GM12878 (cell line): ENCODE measurements at regions not wholly inside any gene's neighbourhood (a gene's known extent, or its start where the extent isn't known, plus 50 kb on each side); places are given as distances from the start of the nearest gene placed in this dataset.

Source experiments
- ATAC-seq: fragments of 200-7000 bp; cut with Tn5 transposase; 3 replicates; pipeline ENCODE4 v1.9.1; 2020; ENCODE audit warnings: mild to moderate bottlenecking, moderate library complexity
- BruUV-seq: library from RNA; stranded (reverse); fragments of 400-500 nt; replicated peaks from 2 replicates; lab custom pipeline; 2021; lab: Mats Ljungman, UMichigan
- CTCF ChIA-PET: fragments of 300-600 bp; sonication (Branson Sonifier 250); formaldehyde crosslinking; extraction: SDS; loops from one replicate; lab custom pipeline; 2021; ENCODE audit warnings: inconsistent platforms; lab: Yijun Ruan, JAX
- POLR2A ChIA-PET: fragments of 350-600 bp; formaldehyde crosslinking; extraction: SDS; loops from one replicate; lab custom pipeline; 2021; ENCODE audit warnings: inconsistent platforms; lab: Charles Lee
- RAD21 ChIA-PET: fragments of 300-600 bp; sonication (Branson Sonifier 250); formaldehyde crosslinking; loops from one replicate; lab custom pipeline; 2023; ENCODE audit warnings: antibody characterized with exemption; ENCODE audit not compliant: unreplicated experiment; lab: Charles Lee
- SMC1A ChIA-PET: fragments of 300-600 bp; sonication (Branson Sonifier 250); formaldehyde crosslinking; loops from one replicate; lab custom pipeline; 2023; ENCODE audit not compliant: unreplicated experiment, uncharacterized antibody; lab: Charles Lee
- DNase-seq: peaks from one replicate; pipeline ENCODE4 v3.0.0-alpha.2; 2011; ENCODE audit warnings: low read depth, low spot score
- FAIRE-seq: peaks from 3 replicates; lab custom pipeline; 2011; peaks lifted over from hg19 to GRCh38; lab: Jason Lieb, UNC
- H2AFZ ChIP-seq: 2 replicates; pipeline ENCODE4 v1.6.0; 2011; ENCODE audit warnings: low read depth, low read length, control low read depth; ENCODE audit not compliant: control insufficient read depth
- H3K27ac ChIP-seq: 2 replicates; pipeline ENCODE4 v1.5.1; 2011; ENCODE audit warnings: control low read depth; ENCODE audit not compliant: control insufficient read depth, insufficient read depth
- H3K27me3 ChIP-seq, 2 experiments: replicated peaks in 1 of 2; 2 replicates each; pipeline versions ENCODE4 v1.6.0 to v1.6.1; 2011; ENCODE audit warnings: low read length in 1 of 2; ENCODE audit not compliant: control insufficient read depth in 2 of 2, insufficient read depth in 2 of 2
- H3K36me3 ChIP-seq, 2 experiments: 2 replicates each; pipeline ENCODE4 v1.5.1; 2011; ENCODE audit warnings: low read length in 1 of 2; ENCODE audit not compliant: control insufficient read depth in 2 of 2, insufficient read depth in 2 of 2
- H3K4me1 ChIP-seq: 2 replicates; pipeline ENCODE4 v1.6.1; 2011; ENCODE audit warnings: mild to moderate bottlenecking, low read length, moderate library complexity, mixed read lengths; ENCODE audit not compliant: control insufficient read depth, insufficient read depth
- H3K4me2 ChIP-seq: 2 replicates; pipeline ENCODE4 v1.6.0; 2011; ENCODE audit warnings: control low read depth; ENCODE audit not compliant: control insufficient read depth, insufficient read depth
- H3K4me3 ChIP-seq: fragments of 200-600 bp; sonication (generic); 2 replicates; pipeline ENCODE4 v1.5.1; 2016
- H3K79me2 ChIP-seq: 2 replicates; pipeline ENCODE4 v1.6.0; 2011; ENCODE audit warnings: low read length; ENCODE audit not compliant: control insufficient read depth, insufficient read depth
- H3K9ac ChIP-seq: 2 replicates; pipeline ENCODE4 v1.8.0; 2011; ENCODE audit warnings: low read length, control low read depth, mixed read lengths; ENCODE audit not compliant: control insufficient read depth, insufficient read depth
- H3K9me3 ChIP-seq: replicated peaks from 3 replicates; pipeline ENCODE4 v1.5.1; 2011; ENCODE audit warnings: mild to moderate bottlenecking, low read length; ENCODE audit not compliant: control insufficient read depth, insufficient read depth
- H4K20me1 ChIP-seq: 2 replicates; pipeline ENCODE4 v1.6.0; 2011; ENCODE audit not compliant: control insufficient read depth, insufficient read depth
- BACH1 ChIP-seq: fragments of 450-650 bp; IDR thresholded peaks from 2 replicates; pipeline ENCODE4 v1.6.1; 2017; ENCODE audit warnings: mild to moderate bottlenecking, borderline replicate concordance
- MEF2A ChIP-seq: IDR thresholded peaks from 2 replicates; pipeline ENCODE4 v1.6.1; 2011; ENCODE audit warnings: low read depth, mild to moderate bottlenecking, low read length, moderate library complexity; ENCODE audit not compliant: insufficient read depth
- MEF2B ChIP-seq: fragments of 450-650 bp; IDR thresholded peaks from 2 replicates; pipeline ENCODE4 v1.6.1; 2018; ENCODE audit warnings: mild to moderate bottlenecking, moderate library complexity; ENCODE audit not compliant: partially characterized antibody, poor library complexity, severe bottlenecking
- MXI1 ChIP-seq: fragments of 150-350 bp; IDR thresholded peaks from 2 replicates; pipeline ENCODE4 v1.6.1; 2011; ENCODE audit warnings: low read depth, mild to moderate bottlenecking, inconsistent platforms, low read length, improper control_type of control experiment
- PAX8 ChIP-seq: fragments of 450-650 bp; IDR thresholded peaks from 2 replicates; pipeline ENCODE4 v1.6.1; 2017; ENCODE audit warnings: mild to moderate bottlenecking, moderate library complexity
- POLR2AphosphoS5 ChIP-seq: IDR thresholded peaks from 2 replicates; pipeline ENCODE4 v1.6.1; 2011; ENCODE audit warnings: mild to moderate bottlenecking, low read length, inconsistent platforms
- SKIL ChIP-seq: fragments of 450-650 bp; IDR thresholded peaks from 2 replicates; pipeline ENCODE4 v1.6.1; 2017; ENCODE audit warnings: mild to moderate bottlenecking, low read depth, inconsistent platforms; ENCODE audit not compliant: poor library complexity, severe bottlenecking
- SP1 ChIP-seq: IDR thresholded peaks from one replicate; pipeline ENCODE4 v1.6.1; 2011; ENCODE audit warnings: low read depth, low read length
- TAF1 ChIP-seq: IDR thresholded peaks from 2 replicates; pipeline ENCODE4 v1.6.1; 2011; ENCODE audit warnings: mild to moderate bottlenecking, low read depth, low read length, borderline replicate concordance
- TARDBP ChIP-seq: IDR thresholded peaks from 2 replicates; pipeline ENCODE4 v1.6.1; 2016; ENCODE audit warnings: borderline replicate concordance
- TBL1XR1 ChIP-seq: IDR thresholded peaks from 2 replicates; pipeline ENCODE4 v1.6.1; 2012; ENCODE audit warnings: low read depth, low read length, improper control_type of control experiment
- TCF7 ChIP-seq: IDR thresholded peaks from 2 replicates; pipeline ENCODE4 v1.6.1; 2014; ENCODE audit warnings: antibody characterized with exemption, borderline replicate concordance
- ZNF207 ChIP-seq: fragments of 450-650 bp; IDR thresholded peaks from 2 replicates; pipeline ENCODE4 v1.6.1; 2014; ENCODE audit warnings: antibody characterized with exemption, mild to moderate bottlenecking, borderline replicate concordance
- ZNF24 ChIP-seq: fragments of 450-650 bp; IDR thresholded peaks from 2 replicates; pipeline ENCODE4 v1.6.1; 2017; ENCODE audit warnings: antibody characterized with exemption, mild to moderate bottlenecking
- ZSCAN29 ChIP-seq: fragments of 450-650 bp; IDR thresholded peaks from 2 replicates; pipeline ENCODE4 v1.6.1; 2017; ENCODE audit warnings: mild to moderate bottlenecking, moderate library complexity
- WGBS: methylation state at CpG from one replicate; pipeline ENCODE4 v1.1.6; 2016; ENCODE audit warnings: low lambda C conversion rate; ENCODE audit not compliant: insufficient replicate concordance, insufficient coverage; ENCODE audit errors: missing lambda C conversion rate; 5-methylcytosine and 5-hydroxymethylcytosine counted together
- in situ Hi-C: fragments of 300-500 bp; cut with MboI; formaldehyde crosslinking; loops from 9 replicates; pipeline ENCODE4 v1.14.3; 2018; ENCODE audit warnings: mixed read lengths
- intact Hi-C: fragments of 100-400 bp; cut with micrococcal nuclease; formaldehyde crosslinking; loops from one replicate; pipeline ENCODE4 v1.14.2; 2022; ENCODE audit not compliant: unreplicated experiment

GRCh38 chr2:129755786-129756185 lies 223.7 kb upstream of the RAB6C start:
- no peaks in the 10 kb centered on the region; a peak in 1 of 4 replicates for H3K27me3 ChIP-seq
- no peak for ATAC-seq
- no peak overlapping the region for H2AFZ ChIP-seq
- no peaks in the 10 kb centered on the region for H3K79me2 ChIP-seq
- ChIA-PET CTCF (no interaction called here), SMC1A (no interaction called here), POLR2A (no interaction called here), RAD21 (no interaction called here)
- H3K9me3 ChIP-seq: no peaks in the 10 kb centered on the region
- H3K4me3 ChIP-seq: no peak overlapping the region
- in situ Hi-C loops (no loop called here), intact Hi-C loops (no loop called here)
- no peaks in the 10 kb centered on the region for H4K20me1 ChIP-seq
- no peak for DNase-seq
- WGBS: 21% methylated on average over 7 of the region's 7 CpGs
- H3K4me2 ChIP-seq: no peak overlapping the region
- no peaks in the 10 kb centered on the region for H3K36me3 ChIP-seq
- BruUV-seq: no TSS peak
- H3K27ac ChIP-seq: no peak overlapping the region
- H3K4me1 ChIP-seq: no peaks in the 10 kb centered on the region
- no peak for FAIRE-seq
- H3K9ac ChIP-seq: no peak overlapping the region
- TF ChIP-seq MEF2A: no peak
- no peak for TF ChIP-seq TARDBP
- no peak for TF ChIP-seq POLR2AphosphoS5
- no peak for TF ChIP-seq SKIL
- no peak for TF ChIP-seq ZNF24
- TF ChIP-seq ZNF207: no peak

- no peaks in the 10 kb centered on the region for H3K36me3 ChIP-seq
- DNase-seq (no peak), ATAC-seq (no peak), FAIRE-seq (no peak)
- SMC1A ChIA-PET: no interaction called here
- CTCF ChIA-PET: no interaction called here
- no peak overlapping the region for H3K4me2 ChIP-seq
- no peak overlapping the region for H3K4me3 ChIP-seq
- no peaks in the 10 kb centered on the region for H3K9me3 ChIP-seq
- H4K20me1 ChIP-seq: no peaks in the 10 kb centered on the region
- RAD21 ChIA-PET: no interaction called here
- POLR2A ChIA-PET: no interaction called here
- no peaks in the 10 kb centered on the region for H3K79me2 ChIP-seq
- intact Hi-C loops: no loop called here
- in situ Hi-C loops: no loop called here
- WGBS: 14% methylated on average over 7 of the region's 7 CpGs
- no TSS peak for BruUV-seq
- H3K27me3 ChIP-seq: no peaks in the 10 kb centered on the region; a peak in 1 of 4 replicates
- H3K9ac ChIP-seq: no peak overlapping the region
- H2AFZ ChIP-seq: no peak overlapping the region
- TF ChIP-seq ZSCAN29 (no peak), SP1 (no peak), TCF7 (no peak), MXI1 (no peak), BACH1 (no peak), TBL1XR1 (no peak), MEF2B (no peak), ZNF207 (no peak), PAX8 (no peak), MEF2A (no peak), TAF1 (no peak)
- H3K27ac ChIP-seq: no peak overlapping the region
- H3K4me1 ChIP-seq: no peaks in the 10 kb centered on the region
These were observed 223.2 kb upstream of the RAB6C start for GRCh38 chr2:129756276-129756675.
